GM21717 (cell line): ENCODE measurements at regions not wholly inside any gene's neighbourhood (a gene's known extent, or its start where the extent isn't known, plus 50 kb on each side); places are given as distances from the start of the nearest gene placed in this dataset.

Experiments used
- ATAC-seq: cut with Tn5 transposase; IDR thresholded peaks from one replicate; pipeline ENCODE4 v1.9.1; 2021; ENCODE audit warnings: mild to moderate bottlenecking, moderate library complexity; ENCODE audit not compliant: unreplicated experiment

GRCh38 chr15:69854521-69855181, 243.1 kb downstream of the TLE3 start:
- ATAC-seq, result no peak

- no peak for ATAC-seq
These were observed 242.3 kb downstream of the TLE3 start for GRCh38 chr15:69855258-69856000.

- ATAC-seq, result no peak
These were observed 240.5 kb downstream of the TLE3 start for GRCh38 chr15:69857250-69857649.

GRCh38 chr15:69857686-69858391, 239.9 kb downstream of the TLE3 start:
- ATAC-seq, result no peak

- ATAC-seq, result no peak
These were observed 239.3 kb downstream of the TLE3 start for GRCh38 chr15:69858456-69858855.

- ATAC-seq, result no peak
These were observed 237.9 kb downstream of the TLE3 start for GRCh38 chr15:69859866-69860265.

- ATAC-seq, result no peak
These were observed 237.4 kb downstream of the TLE3 start for GRCh38 chr15:69860321-69860720.

GRCh38 chr15:69860921-69861320, 236.8 kb downstream of the TLE3 start:
- ATAC-seq, result no peak

- no peak for ATAC-seq
These were observed 236.2 kb downstream of the TLE3 start for GRCh38 chr15:69861331-69862171.

GRCh38 chr15:69862540-69862939, 235.2 kb downstream of the TLE3 start:
- ATAC-seq, result no peak

GRCh38 chr15:69863446-69863845, 234.3 kb downstream of the TLE3 start:
- ATAC-seq, result no peak

- no peak for ATAC-seq
These were observed 232.3 kb downstream of the TLE3 start for GRCh38 chr15:69865369-69865768.

- no peak for ATAC-seq
These were observed 229.0 kb downstream of the TLE3 start for GRCh38 chr15:69868756-69869155.

GRCh38 chr15:69869291-69869690, 228.4 kb downstream of the TLE3 start:
- no peak for ATAC-seq

GRCh38 chr15:69869881-69870505, 227.7 kb downstream of the TLE3 start:
- ATAC-seq, result no peak

GRCh38 chr15:69871511-69872134, 226.1 kb downstream of the TLE3 start:
- ATAC-seq, result no peak

- no peak for ATAC-seq
These were observed 223.9 kb downstream of the TLE3 start for GRCh38 chr15:69873807-69874206.

- ATAC-seq, result no peak
These were observed 223.4 kb downstream of the TLE3 start for GRCh38 chr15:69874321-69874720.

- no peak for ATAC-seq
These were observed 221.4 kb downstream of the TLE3 start for GRCh38 chr15:69876064-69876940.
